ENCODE measurements at regions not wholly inside any gene's neighbourhood (a gene's known extent, or its start where the extent isn't known, plus 50 kb on each side); places are given as distances from the start of the nearest gene placed in this dataset.

- Mint-ChIP-seq H3K4me3 (no peak overlapping the region), H3K36me3 (ENCODE audit: low read depth) (no peaks in the 10 kb centered on the region), H3K27me3 (peaks cover 5% of the 10 kb centered on the region), H3K4me1 (no peaks in the 10 kb centered on the region), H3K9me3 (peaks cover 4% of the 10 kb centered on the region), H3K27ac (no peak overlapping the region)
- ChIA-PET CTCF (no interaction called here), POLR2A (no interaction called here)
- TF ChIP-seq CTCF (IDR thresholded peaks at IDR 0.05), result no peak
- ATAC-seq (ENCODE audit: low read depth), result no peak
- intact Hi-C loops (cut with micrococcal nuclease), result no loop called here
- no peak for DNase-seq
Observed at GRCh38 chrX:39969819-39970504, 127.8 kb downstream of the BCOR start.

- intact Hi-C loops (cut with micrococcal nuclease), result no loop called here
- Mint-ChIP-seq H3K4me3 (no peak overlapping the region), H3K27me3 (peaks cover 5% of the 10 kb centered on the region), H3K36me3 (ENCODE audit: low read depth) (no peaks in the 10 kb centered on the region), H3K4me1 (no peaks in the 10 kb centered on the region), H3K27ac (no peak overlapping the region), H3K9me3 (peaks cover 4% of the 10 kb centered on the region)
- no peak for TF ChIP-seq CTCF (IDR thresholded peaks at IDR 0.05)
- ChIA-PET POLR2A (no interaction called here), CTCF (no interaction called here)
- ATAC-seq (ENCODE audit: low read depth), result no peak
- no peak for DNase-seq
Observed at GRCh38 chrX:39971760-39972159, 126.0 kb downstream of the BCOR start.

DNA sequence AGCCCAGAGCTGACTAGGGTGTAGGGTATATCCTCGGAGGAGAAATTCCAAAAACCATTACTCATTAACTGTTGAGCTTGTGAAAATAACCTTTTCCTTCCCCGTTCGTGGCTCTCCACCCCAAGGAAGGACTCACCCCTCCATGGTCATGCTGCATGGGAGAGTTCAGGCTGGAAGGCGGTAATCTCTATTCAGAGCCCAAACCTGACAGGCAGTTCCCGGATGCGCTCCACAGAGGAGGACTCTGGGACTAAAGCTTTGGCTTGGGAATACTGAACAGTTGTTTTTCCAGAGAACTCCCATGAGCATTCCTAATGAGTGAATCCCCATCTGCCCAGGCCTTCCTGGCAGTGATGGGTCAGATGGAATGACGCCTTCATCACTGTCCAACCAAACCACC, 125.4 kb downstream of the BCOR start:
- ChIA-PET CTCF (no interaction called here), POLR2A (no interaction called here)
- Mint-ChIP-seq H3K27me3 (peaks cover 4% of the 10 kb centered on the region), H3K4me1 (no peaks in the 10 kb centered on the region), H3K4me3 (no peak overlapping the region), H3K27ac (no peak overlapping the region), H3K36me3 (ENCODE audit: low read depth) (no peaks in the 10 kb centered on the region), H3K9me3 (peaks cover 4% of the 10 kb centered on the region)
- intact Hi-C loops (cut with micrococcal nuclease), result no loop called here
- ATAC-seq (ENCODE audit: low read depth), result no peak
- no peak for TF ChIP-seq CTCF (IDR thresholded peaks at IDR 0.05)
- DNase-seq, result no peak

- ATAC-seq (ENCODE audit: low read depth) (no peak), DNase-seq (no peak)
- Mint-ChIP-seq H3K9me3 (peaks cover 4% of the 10 kb centered on the region), H3K36me3 (ENCODE audit: low read depth) (no peaks in the 10 kb centered on the region), H3K27ac (no peak overlapping the region), H3K27me3 (peaks cover 3% of the 10 kb centered on the region), H3K4me1 (no peaks in the 10 kb centered on the region), H3K4me3 (no peak overlapping the region)
- intact Hi-C loops (cut with micrococcal nuclease), result no loop called here
- POLR2A ChIA-PET, result no interaction called here
- no peak for TF ChIP-seq CTCF (IDR thresholded peaks at IDR 0.05)
- CTCF ChIA-PET, result no interaction called here
Observed at GRCh38 chrX:39973810-39974209, 123.9 kb downstream of the BCOR start.

GRCh38 chrX:39974270-39974669, 123.5 kb downstream of the BCOR start:
- DNase-seq, result no peak
- intact Hi-C loops (cut with micrococcal nuclease), result no loop called here
- TF ChIP-seq CTCF (IDR thresholded peaks at IDR 0.05), result no peak
- no peak overlapping the region for H3K4me3 Mint-ChIP-seq
- peaks cover 4% of the 10 kb centered on the region for H3K9me3 Mint-ChIP-seq
- no peaks in the 10 kb centered on the region for H3K36me3 Mint-ChIP-seq (ENCODE audit: low read depth)
- H3K4me1 Mint-ChIP-seq, result no peaks in the 10 kb centered on the region
- ATAC-seq (ENCODE audit: low read depth), result no peak
- CTCF ChIA-PET, result no interaction called here
- no peak overlapping the region for H3K27ac Mint-ChIP-seq
- peaks cover 3% of the 10 kb centered on the region for H3K27me3 Mint-ChIP-seq
- POLR2A ChIA-PET, result no interaction called here
